NCI-H2029 treated with DMSO at 0.1 percent for 48 hours (cell line): ENCODE measurements at regions not wholly inside any gene's neighbourhood (a gene's known extent, or its start where the extent isn't known, plus 50 kb on each side); places are given as distances from the start of the nearest gene placed in this dataset.
"Not testable (repeated sequence)": the region's sequence is repeated elsewhere in the genome, so short reads cannot be mapped to it uniquely, and the experiment has no call there.

Source experiments
- DNase-seq: peaks from one replicate; lab custom pipeline; 2025; lab: John Stamatoyannopoulos, UW

GRCh38 chr10:59454171-59454919 lies 92.0 kb upstream of the FAM13C start:
- DNase-seq, result no peak

- DNase-seq, result no peak
These were observed 86.3 kb upstream of the FAM13C start for GRCh38 chr10:59448616-59449015.

GRCh38 chr10:59435707-59436106 lies 73.4 kb upstream of the FAM13C start:
- DNase-seq, result no peak

- DNase-seq, result no peak
These were observed 72.3 kb upstream of the FAM13C start for GRCh38 chr10:59434463-59435321.

- no peak for DNase-seq
These were observed 71.5 kb upstream of the FAM13C start for GRCh38 chr10:59433720-59434428.

GRCh38 chr10:59432207-59432900 lies 70.0 kb upstream of the FAM13C start:
- DNase-seq, result no peak

GRCh38 chr10:59413795-59414194 lies 51.4 kb upstream of the FAM13C start:
- DNase-seq, result not testable (repeated sequence)
